GM18909 (cell line): ENCODE measurements at regions not wholly inside any gene's neighbourhood (a gene's known extent, or its start where the extent isn't known, plus 50 kb on each side); places are given as distances from the start of the nearest gene placed in this dataset.
"Not testable (repeated sequence)": the region's sequence is repeated elsewhere in the genome, so short reads cannot be mapped to it uniquely, and the experiment has no call there.

ENCODE experiments used
- ATAC-seq: cut with Tn5 transposase; IDR thresholded peaks from one replicate; pipeline ENCODE4 v1.9.1; 2021; ENCODE audit warnings: mild to moderate bottlenecking; ENCODE audit not compliant: unreplicated experiment, poor library complexity

DNA sequence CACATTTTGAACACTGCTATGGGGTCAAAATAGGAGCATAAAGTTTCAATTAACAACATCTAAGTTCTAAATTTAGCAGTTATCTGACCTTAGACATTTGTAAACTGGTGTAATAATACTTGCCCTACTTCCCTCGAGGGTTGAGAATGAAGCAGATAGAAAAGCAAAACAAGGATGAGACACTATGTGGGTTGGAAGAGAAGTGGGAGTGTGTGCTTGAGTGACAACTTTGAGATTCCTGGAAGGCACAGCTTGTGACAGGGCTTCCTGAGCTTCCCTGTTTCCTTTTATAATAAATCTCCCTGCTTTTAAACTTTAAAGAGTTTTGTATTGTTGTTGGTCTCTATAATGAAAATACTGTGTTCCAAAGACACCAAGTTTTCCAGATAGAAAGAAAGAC is 128.6 kb upstream of the CHST9 start:
- ATAC-seq = no peak

DNA sequence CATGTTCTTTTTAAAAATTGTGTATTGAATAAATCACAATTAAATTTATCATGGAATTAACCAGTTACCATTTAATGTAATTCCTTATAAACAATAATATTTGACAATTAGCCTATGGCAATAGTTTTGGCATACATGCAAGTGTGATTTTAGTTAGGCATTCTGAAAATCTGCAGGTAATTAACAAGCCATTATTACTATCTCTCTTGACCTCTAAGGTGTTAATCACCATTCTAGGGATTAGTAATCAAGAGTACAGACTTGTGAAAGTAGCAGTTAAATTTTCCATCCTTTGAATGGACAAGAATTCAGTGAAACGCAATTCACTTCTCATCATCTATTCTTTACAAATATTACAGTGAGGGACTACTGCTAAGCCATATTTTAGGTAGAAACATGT is 127.7 kb upstream of the CHST9 start:
- ATAC-seq = no peak

DNA sequence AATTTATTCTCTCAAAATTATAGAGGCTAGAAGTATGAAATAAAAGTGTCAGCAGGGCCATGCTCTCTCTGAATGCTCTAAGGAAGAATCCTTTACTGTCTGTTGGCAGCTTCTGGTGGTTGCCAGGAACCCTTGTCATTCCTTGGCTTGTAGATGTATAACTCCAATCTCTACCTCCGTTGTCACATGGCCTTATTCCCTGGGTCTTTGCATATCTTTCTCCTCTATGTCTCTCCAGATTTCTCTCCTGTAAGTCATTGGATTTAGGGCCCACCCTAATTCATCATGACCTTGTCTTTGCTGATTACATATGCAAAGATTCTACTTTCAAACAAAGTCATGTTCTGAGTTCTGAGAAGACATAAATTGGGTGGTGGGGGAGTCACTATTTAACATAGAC is 127.0 kb upstream of the CHST9 start:
- no peak for ATAC-seq

DNA sequence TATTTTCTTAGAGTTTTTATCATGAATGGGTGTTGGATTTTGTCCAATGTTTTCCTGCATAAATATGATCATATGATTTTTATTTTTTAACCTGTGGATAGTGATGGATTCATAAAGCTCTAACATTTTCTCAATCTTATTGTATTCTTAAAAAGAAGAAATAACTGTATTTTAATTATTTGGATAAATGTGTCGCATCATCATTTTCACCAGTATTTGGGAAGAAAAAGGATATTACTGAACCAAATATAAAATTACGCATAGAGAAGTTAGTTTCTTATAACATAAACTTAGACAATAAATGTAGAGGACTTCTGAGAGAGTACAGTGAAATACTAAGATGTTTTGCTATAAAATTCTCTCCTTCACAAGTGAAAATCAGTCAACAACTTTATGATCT is 126.0 kb upstream of the CHST9 start:
- no peak for ATAC-seq

DNA sequence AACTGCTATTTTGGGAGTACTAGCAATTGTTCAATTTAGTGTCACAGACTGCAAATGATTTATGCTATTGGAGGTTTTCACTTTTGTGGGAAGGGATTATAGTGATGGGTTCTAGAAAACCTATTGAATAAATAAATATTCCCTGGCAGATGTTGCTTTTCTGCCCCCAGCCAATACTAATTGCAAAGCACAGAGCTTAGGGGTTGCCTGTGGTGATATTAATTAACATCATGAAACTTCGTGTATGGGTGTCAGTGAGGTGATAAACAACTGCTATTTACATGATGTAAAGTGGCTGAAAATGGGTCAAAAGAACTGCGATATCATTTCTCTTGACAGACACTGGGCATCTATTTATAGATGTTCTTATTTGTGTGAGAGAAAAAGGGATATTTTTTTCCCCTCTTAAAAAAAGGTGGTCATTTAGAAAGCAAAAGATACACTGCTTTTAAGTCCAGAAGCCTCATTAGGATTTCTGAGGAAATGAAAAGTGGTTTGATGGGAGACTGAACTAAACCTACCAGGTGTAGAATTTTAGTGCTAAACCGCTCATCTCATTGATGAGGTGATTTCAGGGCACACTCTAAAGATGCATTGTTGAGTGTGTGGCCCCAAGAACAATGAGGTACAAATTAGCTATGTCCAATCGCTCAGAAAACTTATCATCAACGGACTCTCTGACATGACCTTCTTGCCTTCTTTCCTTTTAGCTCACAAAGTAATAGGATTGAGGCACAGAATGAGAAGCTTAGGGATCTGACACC is 116.7 kb upstream of the CHST9 start:
- ATAC-seq = no peak

DNA sequence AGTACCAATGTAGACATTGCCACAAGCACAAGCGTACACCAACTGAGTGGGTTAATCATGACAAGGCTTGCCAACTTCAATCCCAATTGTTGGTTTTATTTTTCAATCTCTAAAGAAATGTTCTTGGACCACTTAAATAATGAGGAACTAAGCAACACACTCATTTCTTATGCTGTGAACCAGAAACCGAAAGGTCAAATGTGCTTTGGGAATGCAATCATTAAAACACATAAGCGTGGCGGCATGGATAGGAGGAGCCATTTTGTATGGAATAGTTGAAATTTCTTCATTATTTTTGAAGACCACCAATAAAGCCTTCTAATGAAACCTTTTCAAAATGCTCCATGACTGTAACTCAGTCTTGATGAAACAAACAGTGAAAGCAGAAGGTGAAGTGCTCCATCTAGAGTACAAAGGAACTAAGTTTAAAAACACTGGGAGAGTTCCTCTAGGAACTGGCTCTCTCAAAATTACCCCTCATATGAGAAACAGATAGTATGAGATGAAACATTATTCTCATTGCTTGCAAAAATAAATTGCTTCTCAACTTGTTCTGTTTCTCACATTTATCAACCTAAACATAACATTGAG is 113.2 kb upstream of the CHST9 start:
- no peak for ATAC-seq

DNA sequence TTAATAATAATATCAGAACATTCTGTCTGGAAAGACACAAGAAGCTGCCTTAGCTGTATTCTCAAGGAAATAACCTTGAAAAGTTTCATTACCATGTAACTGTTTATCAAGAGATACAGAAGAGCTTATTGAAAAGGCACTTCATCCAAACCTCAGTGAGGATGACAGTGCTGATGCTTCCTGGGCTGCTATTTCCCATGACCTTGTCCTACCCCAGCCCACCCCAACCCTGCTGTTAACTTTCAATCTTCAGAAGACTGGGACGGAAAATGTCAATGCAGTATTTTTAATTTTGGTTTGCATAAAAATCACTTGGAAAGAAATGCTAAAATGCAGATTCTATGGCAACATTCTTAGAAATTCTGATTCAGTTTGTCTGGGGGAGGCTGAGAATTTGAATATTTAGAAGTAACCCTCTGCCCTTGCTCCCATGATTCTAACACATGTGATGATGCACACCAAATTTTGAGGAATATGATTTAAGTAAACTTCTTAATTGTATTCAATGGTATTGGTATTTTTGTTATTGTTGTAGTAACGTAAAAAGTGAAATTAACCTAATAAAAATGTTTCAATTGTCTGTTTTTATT is 101.0 kb upstream of the CHST9 start:
- not testable (repeated sequence) for ATAC-seq

DNA sequence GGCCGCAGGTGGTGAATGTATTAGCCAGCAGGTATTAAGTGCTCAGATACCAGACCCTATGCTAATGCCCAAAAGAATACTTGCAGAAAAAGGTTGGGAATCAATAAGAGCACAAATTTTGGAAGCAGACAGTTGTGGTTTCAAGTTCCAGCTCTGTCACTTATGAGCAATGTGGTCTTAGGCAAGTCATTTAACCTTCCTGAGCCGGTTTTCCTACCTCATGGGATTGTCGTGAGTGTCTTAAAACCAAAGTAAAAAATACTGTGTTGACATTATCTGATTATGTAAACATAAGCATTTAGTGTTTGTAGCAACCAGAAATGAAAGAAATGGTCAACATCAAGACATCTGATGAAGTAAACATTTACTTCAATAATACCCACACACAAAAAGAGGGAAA is 93.0 kb upstream of the CHST9 start:
- no peak for ATAC-seq

DNA sequence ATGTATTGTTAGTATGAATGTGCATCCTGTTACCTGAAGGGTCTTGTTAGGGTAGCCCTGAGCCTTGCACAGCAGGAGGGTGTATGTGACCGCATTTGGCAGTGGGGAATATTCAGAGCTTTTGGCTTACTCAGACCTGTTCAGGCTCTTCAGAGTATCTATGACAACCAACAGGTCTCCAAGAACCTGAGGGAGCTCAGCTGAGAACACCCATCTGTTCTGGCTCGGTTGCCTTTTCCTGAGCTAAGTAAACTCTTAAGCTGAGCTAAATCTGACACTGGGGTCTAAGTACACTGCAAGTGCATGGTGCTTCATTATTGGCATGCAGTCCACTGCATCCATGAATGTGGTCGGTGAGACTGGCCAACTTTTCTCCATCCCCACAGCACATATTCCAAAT is 92.4 kb upstream of the CHST9 start:
- no peak for ATAC-seq

DNA sequence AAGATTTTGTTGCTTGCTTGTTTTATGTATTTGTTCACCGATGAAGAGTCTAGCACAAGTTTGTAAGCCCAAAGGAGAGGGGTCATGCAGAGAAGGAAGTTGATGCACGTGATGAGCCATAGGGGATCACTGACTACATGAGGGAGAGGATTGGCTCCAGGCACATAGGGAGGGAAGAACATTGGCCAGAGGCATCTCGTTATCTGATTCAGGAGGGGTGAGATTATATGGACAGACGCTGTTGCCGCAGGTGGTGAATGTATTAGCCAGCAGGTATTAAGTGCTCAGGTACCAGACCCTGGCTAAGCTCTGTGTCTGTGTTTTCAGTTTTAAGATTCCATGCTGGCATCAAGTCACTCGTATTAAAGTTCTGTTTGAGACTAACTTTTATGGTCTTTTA is 91.8 kb upstream of the CHST9 start:
- ATAC-seq = no peak

DNA sequence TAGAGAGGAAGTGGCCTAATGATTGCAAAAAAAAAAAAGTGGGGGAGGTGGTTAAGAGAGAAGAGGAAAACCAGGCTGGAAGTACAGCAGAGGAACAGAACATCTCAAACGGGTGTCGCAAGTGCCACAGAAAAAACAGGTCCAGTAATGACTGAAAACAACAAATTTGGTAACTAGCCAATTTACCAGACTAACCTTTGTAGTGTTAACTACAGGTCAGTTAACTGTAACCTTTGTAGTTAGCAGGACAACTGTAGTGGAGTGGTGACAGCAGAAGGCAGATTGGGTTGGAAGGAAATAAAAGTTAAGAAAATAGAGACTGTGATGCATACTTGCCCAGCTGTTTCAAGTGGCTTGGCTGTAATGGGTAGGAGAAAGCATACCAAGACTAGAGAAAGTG is 91.4 kb upstream of the CHST9 start:
- ATAC-seq = no peak

DNA sequence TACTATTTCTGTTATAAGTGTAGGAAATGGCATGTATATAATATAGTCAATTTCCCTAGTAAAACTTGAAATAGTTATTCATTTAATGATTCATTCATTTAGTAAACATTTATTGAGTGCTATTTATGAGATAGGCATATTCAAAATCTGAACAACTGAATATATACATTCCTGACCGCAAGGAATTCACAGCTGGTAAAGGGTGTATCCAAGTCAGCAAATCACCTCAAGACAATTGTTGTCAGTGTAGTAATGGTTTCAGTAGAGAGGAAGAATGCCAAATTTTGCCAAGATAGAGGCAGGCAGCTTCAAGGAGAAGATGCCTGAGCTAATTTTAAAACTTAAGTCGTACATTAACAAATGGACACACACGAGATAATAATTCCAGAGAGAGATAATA is 89.8 kb upstream of the CHST9 start:
- ATAC-seq = no peak

DNA sequence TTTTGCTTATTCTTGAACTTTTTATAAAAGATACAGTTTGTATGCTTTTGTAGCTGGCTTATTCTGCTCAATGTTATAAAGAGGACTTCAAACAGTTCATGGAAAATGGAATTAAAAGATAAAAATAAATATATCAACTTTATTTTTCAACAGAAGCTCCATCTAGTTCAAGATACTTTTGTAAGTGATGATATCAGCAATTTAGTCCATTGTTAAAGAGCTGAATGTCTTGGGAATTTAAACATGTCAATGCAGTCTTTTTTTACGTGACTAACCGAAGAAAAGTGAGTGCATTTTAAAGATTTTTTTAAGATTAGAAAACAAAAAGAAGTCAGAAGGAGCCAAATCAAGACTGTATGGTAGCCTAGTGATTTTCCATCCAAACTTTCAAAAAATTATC is 85.4 kb upstream of the CHST9 start:
- ATAC-seq = no peak

DNA sequence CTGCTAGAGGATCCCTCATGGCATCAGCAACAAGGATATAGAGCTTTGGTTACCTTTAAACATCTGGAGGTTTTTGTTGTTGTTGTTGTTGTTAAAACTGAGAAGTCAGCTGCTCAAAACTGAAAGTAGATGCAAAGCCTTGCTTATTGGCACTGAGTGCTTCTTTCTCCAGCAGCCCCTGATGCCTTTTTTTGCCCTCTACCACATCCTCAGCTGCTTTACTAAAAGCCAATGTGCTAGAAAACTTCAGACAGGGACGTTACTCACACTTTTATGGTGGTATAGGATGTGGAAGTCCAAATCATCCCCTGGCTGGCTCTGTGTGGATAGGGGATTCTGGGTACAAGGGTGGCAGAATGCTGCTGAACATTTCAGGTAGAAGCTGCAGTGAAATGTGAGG is 78.3 kb upstream of the CHST9 start:
- no peak for ATAC-seq

DNA sequence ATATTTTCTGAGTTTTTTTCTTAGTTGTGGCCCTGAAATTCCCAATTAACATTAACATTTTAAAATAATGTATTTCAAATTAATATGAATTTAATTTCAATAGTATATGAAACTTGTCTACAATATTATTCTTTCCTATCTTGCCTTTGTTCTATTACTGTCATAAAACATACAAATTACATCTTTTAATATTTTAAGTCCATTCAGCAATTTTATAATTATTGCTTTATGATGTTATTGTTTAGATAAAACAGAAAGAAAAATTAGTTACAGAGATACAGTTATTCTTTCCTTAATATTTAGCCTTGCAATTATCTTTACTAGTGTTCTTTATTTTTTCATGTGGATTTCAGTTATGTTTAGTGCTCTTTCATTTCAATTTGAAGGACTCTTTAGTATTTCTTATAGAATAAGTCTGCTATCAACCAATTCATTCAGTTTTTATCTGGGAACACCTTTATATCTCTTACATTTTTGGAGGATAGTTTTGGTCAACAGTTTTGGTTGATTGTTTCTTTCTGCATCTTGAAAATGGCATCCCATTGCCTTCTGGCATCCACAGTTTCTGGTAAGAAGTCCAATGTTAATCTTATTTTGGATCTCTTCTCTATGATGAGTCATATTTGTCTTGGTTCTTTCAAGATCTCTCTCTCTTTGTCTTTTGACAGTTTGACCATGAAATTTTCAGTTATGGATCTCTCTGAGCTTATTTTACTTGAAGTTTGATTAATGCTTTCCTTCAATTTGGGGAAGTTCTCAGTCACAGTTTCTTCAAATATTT is 76.9 kb upstream of the CHST9 start:
- no peak for ATAC-seq

DNA sequence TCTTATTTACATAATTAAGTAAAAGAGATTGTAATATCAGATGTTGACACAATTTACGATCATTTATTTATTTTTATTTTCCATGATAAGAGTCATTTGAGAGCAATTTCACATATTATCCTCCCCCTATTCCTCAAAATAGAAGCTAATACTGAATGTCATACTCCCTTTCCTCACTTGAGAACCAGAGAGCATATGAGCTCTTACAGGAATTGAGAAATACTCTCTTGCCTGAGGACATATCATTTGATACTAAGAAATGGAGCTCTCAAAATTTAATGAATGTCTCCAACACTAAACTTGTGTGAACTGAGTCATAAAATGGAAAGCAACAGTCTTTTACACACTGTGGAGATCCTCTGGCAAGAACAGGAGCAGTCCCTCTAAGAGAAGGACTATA is 68.5 kb upstream of the CHST9 start:
- no peak for ATAC-seq

DNA sequence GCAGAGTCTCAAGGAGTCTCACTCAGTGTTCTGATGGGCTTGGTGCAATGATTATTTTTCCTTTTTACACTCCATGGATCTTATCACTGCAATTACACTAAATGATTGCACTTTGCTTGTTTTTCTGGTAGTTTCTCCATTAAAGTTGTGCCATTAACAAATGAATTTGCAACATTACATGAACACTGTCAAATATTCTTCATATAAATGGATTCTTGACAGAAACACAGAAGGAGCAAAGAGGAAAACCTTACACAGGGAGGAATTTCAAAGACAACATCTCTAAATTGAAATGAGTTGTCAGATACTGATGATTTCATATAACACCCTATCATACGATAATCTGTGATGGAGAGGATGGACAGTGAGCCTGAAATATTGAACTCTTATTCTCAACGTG is 65.4 kb upstream of the CHST9 start:
- no peak for ATAC-seq

DNA sequence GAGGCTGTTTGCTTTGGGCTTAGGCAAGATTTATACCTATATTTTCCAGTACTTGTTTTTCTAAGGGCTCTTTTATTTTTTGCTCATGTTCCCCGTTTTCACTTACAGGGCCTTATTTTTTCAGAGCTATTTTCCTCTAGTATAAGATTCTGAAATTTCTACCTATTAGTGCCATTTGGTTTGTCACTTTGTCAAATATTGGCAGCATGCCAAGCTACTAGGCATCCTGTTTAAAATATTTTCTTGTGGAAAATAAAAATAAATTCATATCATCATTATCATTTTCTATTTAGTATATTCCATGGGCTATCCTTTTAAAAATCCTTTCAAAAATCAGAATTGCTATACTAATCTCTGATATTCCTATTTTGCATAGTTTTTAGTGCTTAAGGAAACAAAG is 64.8 kb upstream of the CHST9 start:
- no peak for ATAC-seq

DNA sequence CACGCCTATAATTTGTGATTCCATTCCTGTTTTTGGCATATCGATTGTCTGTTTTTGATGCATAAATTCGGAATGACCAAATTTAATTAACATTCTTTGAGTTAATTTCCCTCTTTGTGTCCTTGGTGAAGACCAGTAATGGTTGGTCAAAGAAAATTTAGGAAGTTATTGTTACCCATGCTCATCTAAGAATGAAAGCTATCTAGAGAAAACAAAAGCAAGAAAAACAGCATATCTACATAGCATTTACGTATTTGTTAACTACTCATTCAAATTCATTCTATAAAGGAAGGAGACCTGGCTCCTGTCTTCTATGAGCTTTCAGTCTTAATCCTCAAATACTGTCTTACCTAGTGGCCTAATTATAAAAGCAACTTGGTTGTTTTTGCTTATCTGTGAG is 59.2 kb upstream of the CHST9 start:
- no peak for ATAC-seq

DNA sequence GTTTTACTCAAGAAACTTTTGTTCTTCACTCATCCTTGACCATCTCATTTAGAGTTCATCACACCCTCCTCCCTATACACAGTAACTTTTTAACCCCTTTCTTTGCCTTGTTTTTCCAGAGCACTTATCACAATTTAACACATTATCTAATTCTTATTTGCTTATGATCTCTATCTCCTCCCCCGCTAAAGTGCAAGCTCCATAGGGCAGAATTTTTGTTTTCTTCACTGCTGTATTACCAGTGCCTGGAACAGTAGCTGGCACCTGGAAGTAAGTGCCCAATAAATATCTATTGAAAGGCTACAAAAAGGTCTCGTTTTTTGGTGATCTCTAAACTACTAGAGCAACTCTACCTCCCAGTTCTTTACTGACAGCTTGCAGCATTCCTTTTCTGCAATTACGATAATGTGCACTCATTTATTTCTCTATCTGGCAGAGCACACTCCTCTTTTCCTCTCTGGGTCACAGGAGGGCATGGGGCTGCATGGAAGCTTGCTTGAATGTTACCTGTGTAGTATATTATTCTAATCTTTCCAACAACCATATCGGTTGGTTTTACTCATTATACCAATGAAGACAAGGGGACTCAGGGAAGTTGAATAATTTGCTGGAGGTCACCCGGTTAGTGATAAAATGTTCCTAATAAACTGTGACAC is 57.4 kb upstream of the CHST9 start:
- no peak for ATAC-seq

DNA sequence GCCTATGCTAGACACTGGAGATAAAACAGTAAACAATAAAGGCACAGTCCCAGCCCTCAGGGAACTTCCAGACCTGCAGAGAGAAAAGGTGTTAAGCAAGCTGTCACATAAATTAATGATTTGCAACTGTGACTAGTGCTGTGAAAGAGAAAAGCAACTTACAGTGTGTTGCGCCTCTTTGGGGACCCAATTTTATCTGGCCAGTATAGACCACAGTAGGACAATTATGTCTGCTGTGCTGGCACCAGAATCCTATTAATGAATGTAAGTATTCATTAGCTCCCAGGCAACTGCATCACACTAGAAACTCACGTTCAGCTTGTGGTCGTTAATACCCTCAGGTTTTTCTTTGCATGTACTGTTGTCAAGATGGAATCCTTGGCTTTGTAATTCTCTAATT is 55.3 kb upstream of the CHST9 start:
- ATAC-seq = no peak
